Fibroblast of upper back skin (primary cell): ENCODE measurements at regions not wholly inside any gene's neighbourhood (a gene's known extent, or its start where the extent isn't known, plus 50 kb on each side); places are given as distances from the start of the nearest gene placed in this dataset.
"Not testable (repeated sequence)": the region's sequence is repeated elsewhere in the genome, so short reads cannot be mapped to it uniquely, and the experiment has no call there.

Experiments used
- DNase-seq: peaks from one replicate; pipeline ENCODE4 v3.0.0-alpha.2; 2013

DNA sequence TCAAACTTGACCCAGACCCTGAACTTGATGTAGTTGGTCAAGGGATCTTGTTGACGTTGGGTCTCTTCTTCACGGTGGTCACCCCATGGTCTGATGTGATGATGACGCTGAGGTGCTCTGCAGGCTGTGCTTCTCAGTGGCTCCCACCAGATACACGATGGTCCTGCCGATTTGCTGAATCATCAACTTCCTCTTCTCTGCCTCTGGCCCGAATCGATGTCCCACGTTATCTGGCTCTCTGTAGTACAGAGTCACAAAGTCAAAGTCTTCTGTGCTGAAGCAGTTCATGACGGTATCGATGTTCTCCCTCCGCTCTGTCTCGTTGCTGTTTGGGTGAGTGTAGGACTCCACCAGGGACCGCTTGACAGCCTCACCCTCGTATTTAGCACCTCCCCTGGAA is 58.5 kb upstream of the ZNF195 start:
- DNase-seq = not testable (repeated sequence)

GRCh38 chr11:3434976-3435375 is 56.0 kb upstream of the ZNF195 start:
- DNase-seq = no peak

DNA sequence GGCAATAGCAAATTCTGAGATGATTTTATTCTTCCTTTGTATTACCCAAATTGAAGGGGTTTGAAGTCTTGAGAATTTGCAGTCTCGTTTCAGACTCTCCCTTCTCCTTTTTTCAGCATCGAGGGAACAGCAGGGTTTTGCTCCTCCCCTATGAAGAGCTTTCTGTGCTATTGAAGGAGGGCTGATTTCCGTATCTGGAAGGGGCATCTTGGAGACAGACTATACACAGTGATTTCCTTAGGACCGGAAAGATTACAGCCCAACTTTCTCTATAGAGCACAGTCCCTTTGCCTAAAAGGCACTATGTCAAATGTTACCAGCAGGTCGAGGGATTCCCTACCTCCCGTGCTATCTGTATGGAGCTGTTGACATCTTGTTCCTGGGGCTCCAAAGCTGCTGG is 50.2 kb upstream of the ZNF195 start:
- not testable (repeated sequence) for DNase-seq
